ENCODE measurements at regions not wholly inside any gene's neighbourhood (a gene's known extent, or its start where the extent isn't known, plus 50 kb on each side); places are given as distances from the start of the nearest gene placed in this dataset.

DNA sequence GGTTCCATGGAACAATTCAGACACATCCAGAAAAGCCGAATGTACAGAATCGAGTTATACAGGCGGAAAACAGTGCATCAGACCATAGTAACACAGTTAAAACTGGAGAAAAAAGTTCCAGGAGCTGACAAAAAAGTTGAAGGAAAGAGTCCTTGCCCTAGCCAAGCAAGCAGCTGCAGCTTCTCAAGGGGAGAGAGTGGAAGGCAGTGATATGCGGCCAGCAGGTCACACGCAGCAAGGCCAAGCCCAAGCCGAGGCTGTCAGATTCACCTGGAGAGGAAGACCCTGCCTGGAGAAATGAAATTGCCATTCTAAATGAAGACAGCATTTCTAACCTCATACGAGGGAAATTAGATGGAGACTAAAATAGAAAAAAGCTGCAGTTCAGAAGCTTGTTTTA is 55.8 kb downstream of the RGS12 start:
- ChIA-PET CTCF (interaction anchor here (1.0 to 5.5 kb wide), 2 partner anchors 86 to 94 kb away, joined by 3 to 78 read pairs; partner anchors contain the start of gene HGFAC), POLR2A (no interaction called here)
- H4K20me1 ChIP-seq (replicated peaks; ENCODE audit: control insufficient read depth, extremely low read depth, insufficient read depth, low read length) = no peaks in the 10 kb centered on the region
- H3K9ac ChIP-seq (replicated peaks; ENCODE audit: extremely low read depth, insufficient read depth, low read length) = no peak overlapping the region
- FAIRE-seq (no peak), DNase-seq (ENCODE audit: low read depth, low spot score) (no peak)
- H2AFZ ChIP-seq (ENCODE audit: low read depth, low read length) = no peak overlapping the region
- peaks cover 12% of the 10 kb centered on the region for H3K4me1 ChIP-seq (ENCODE audit: control insufficient read depth, extremely low read depth, insufficient read depth, low read length)
- H3K4me2 ChIP-seq (ENCODE audit: insufficient read depth, low read length) = no peak overlapping the region
- BruUV-seq (replicated peaks) = no TSS peak
- intact Hi-C loops (cut with micrococcal nuclease) = loop anchor here (5.0 kb wide), 1 partner anchor 39 kb away; no protein-coding TSS in a partner anchor
- H3K27me3 ChIP-seq (ENCODE audit: control insufficient read depth in 2 of 2, insufficient read depth in 2 of 2, low read length in 2 of 2) = no peaks in the 10 kb centered on the region
- no peak overlapping the region for H3K27ac ChIP-seq (ENCODE audit: insufficient read depth, low read depth, low read length)
- TF ChIP-seq FOS (IDR thresholded peaks at IDR 0.05; ENCODE audit: borderline replicate concordance, insufficient read depth, low read length) = no peak
- TF ChIP-seq POLR2A (IDR thresholded peaks at IDR 0.05; ENCODE audit: low read depth, low read length) = no peak
- no peak for TF ChIP-seq GATA2 (IDR thresholded peaks at IDR 0.05; ENCODE audit: insufficient read depth, insufficient read length, low read depth, low read length)
- TF ChIP-seq, protein P1, sequence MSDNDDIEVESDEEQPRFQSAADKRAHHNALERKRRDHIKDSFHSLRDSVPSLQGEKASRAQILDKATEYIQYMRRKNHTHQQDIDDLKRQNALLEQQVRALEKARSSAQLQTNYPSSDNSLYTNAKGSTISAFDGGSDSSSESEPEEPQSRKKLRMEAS (IDR thresholded peaks at IDR 0.05; ENCODE audit: insufficient read depth, insufficient read length) = no peak
- TF ChIP-seq, protein P2, sequence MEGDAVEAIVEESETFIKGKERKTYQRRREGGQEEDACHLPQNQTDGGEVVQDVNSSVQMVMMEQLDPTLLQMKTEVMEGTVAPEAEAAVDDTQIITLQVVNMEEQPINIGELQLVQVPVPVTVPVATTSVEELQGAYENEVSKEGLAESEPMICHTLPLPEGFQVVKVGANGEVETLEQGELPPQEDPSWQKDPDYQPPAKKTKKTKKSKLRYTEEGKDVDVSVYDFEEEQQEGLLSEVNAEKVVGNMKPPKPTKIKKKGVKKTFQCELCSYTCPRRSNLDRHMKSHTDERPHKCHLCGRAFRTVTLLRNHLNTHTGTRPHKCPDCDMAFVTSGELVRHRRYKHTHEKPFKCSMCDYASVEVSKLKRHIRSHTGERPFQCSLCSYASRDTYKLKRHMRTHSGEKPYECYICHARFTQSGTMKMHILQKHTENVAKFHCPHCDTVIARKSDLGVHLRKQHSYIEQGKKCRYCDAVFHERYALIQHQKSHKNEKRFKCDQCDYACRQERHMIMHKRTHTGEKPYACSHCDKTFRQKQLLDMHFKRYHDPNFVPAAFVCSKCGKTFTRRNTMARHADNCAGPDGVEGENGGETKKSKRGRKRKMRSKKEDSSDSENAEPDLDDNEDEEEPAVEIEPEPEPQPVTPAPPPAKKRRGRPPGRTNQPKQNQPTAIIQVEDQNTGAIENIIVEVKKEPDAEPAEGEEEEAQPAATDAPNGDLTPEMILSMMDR (IDR thresholded peaks at IDR 0.05; ENCODE audit: extremely low read depth in 1 of 2, insufficient read depth in 1 of 2, low read depth in 1 of 2, low read length in 2 of 2) = no peak
- no peak for TF ChIP-seq EZH2 (IDR thresholded peaks at IDR 0.05; ENCODE audit: borderline replicate concordance, low read depth, low read length, severe bottlenecking)
- TF ChIP-seq JUN (IDR thresholded peaks at IDR 0.05; ENCODE audit: borderline replicate concordance, insufficient read depth, insufficient read length, low read depth) = no peak
- no peak for TF ChIP-seq MYC (IDR thresholded peaks at IDR 0.05; ENCODE audit: low read depth, low read length)
- TF ChIP-seq POLR2AphosphoS5 (IDR thresholded peaks at IDR 0.05; ENCODE audit: insufficient read depth, low read depth, low read length) = no peak
- H3K4me3 ChIP-seq (replicated peaks in 1 of 3; ENCODE audit: insufficient read depth in 1 of 3, low read depth in 1 of 3, low read length in 3 of 3) = no peak overlapping the region
- peaks cover 22% of the 10 kb centered on the region for H3K79me2 ChIP-seq (ENCODE audit: control insufficient read depth, insufficient read depth, low read length)
- H3K36me3 ChIP-seq (ENCODE audit: control insufficient read depth in 2 of 2, extremely low read depth in 1 of 2, insufficient read depth in 2 of 2, low read length in 2 of 2) = peaks cover 0 to 6% of the 10 kb centered on the region in 2 experiments
- dilution Hi-C loops (cut with MboI; ENCODE audit: extremely low pct_ligation_motif_present, low sequenced_read_pairs) = no loop called here
- H3K9me1 ChIP-seq (replicated peaks; ENCODE audit: control insufficient read depth, extremely low read depth, insufficient read depth, low read length) = no peaks in the 10 kb centered on the region
- H3K9me3 ChIP-seq (replicated peaks; ENCODE audit: control insufficient read depth, insufficient read depth, low read length) = no peaks in the 10 kb centered on the region
